ENCODE measurements at regions not wholly inside any gene's neighbourhood (a gene's known extent, or its start where the extent isn't known, plus 50 kb on each side); places are given as distances from the start of the nearest gene placed in this dataset.

GRCh38 chr16:13313351-13313750 is 412.0 kb downstream of the SHISA9 start:
- Histone ChIP-seq H3K27me3 (ENCODE audit: insufficient read depth) (no peaks in the 10 kb centered on the region), H3K9me3 (no peaks in the 10 kb centered on the region), H3K4me3 (ENCODE audit: low read depth in 2 of 2, low read length in 1 of 2) (no peak overlapping the region), H3K9ac (no peak overlapping the region), H3K27ac (ENCODE audit: low read depth in 2 of 2, low read length in 1 of 2) (no peak overlapping the region), H2AFZ (ENCODE audit: low read depth) (no peak overlapping the region), H3K79me2 (ENCODE audit: insufficient read depth) (no peaks in the 10 kb centered on the region), H3K36me3 (replicated peaks in 1 of 2; ENCODE audit: control insufficient read depth in 1 of 2, insufficient read depth in 2 of 2, low read length in 1 of 2) (no peaks in the 10 kb centered on the region), H4K20me1 (ENCODE audit: insufficient read depth) (no peaks in the 10 kb centered on the region), H3K4me1 (ENCODE audit: control insufficient read depth in 1 of 2, insufficient read depth in 2 of 2, low read depth in 1 of 2, low read length in 1 of 2) (no peaks in the 10 kb centered on the region), H3K9me2 (no peaks in the 10 kb centered on the region), H3K4me2 (no peak overlapping the region), H3F3A (replicated peaks; ENCODE audit: insufficient read depth) (no peaks in the 10 kb centered on the region)
- no peak for DNase-seq
- ChIA-PET CTCF (interaction anchor here (0.9 kb wide), 1 partner anchor 1218 kb away, joined by 3 read pairs; no protein-coding TSS in a partner anchor), POLR2A (no interaction called here)
- TF ChIP-seq GABPA (IDR thresholded peaks at IDR 0.05; ENCODE audit: low read depth) (no peak), CTCF (IDR thresholded peaks at IDR 0.05) (no peak), NRF1 (IDR thresholded peaks at IDR 0.05; ENCODE audit: low read depth, low read length) (no peak), FOSL2 (IDR thresholded peaks at IDR 0.05; ENCODE audit: borderline replicate concordance, low read depth) (no peak), RXRA (IDR thresholded peaks at IDR 0.05; ENCODE audit: borderline replicate concordance, low read depth) (no peak), FOXM1 (IDR thresholded peaks at IDR 0.05; ENCODE audit: low read depth) (no peak), GATA2 (CRISPR knock-in tag; IDR thresholded peaks at IDR 0.05) (no peak), RAD21 (IDR thresholded peaks at IDR 0.05; ENCODE audit: low read length) (no peak), FOXJ3 (CRISPR knock-in tag; IDR thresholded peaks at IDR 0.05) (no peak), NFIC (IDR thresholded peaks at IDR 0.05; ENCODE audit: borderline replicate concordance) (no peak)

- ChIA-PET CTCF (no interaction called here), POLR2A (no interaction called here)
- Histone ChIP-seq H3K9me2 (no peaks in the 10 kb centered on the region), H3F3A (replicated peaks; ENCODE audit: insufficient read depth) (no peaks in the 10 kb centered on the region), H3K27me3 (ENCODE audit: insufficient read depth) (no peaks in the 10 kb centered on the region), H3K9ac (no peak overlapping the region), H3K4me3 (ENCODE audit: low read depth in 2 of 2, low read length in 1 of 2) (no peak overlapping the region), H3K36me3 (replicated peaks in 1 of 2; ENCODE audit: control insufficient read depth in 1 of 2, insufficient read depth in 2 of 2, low read length in 1 of 2) (no peaks in the 10 kb centered on the region), H3K4me2 (no peak overlapping the region), H3K79me2 (ENCODE audit: insufficient read depth) (no peaks in the 10 kb centered on the region), H2AFZ (ENCODE audit: low read depth) (no peak overlapping the region), H3K4me1 (ENCODE audit: control insufficient read depth in 1 of 2, insufficient read depth in 2 of 2, low read depth in 1 of 2, low read length in 1 of 2) (no peaks in the 10 kb centered on the region), H3K9me3 (no peaks in the 10 kb centered on the region), H4K20me1 (ENCODE audit: insufficient read depth) (no peaks in the 10 kb centered on the region), H3K27ac (ENCODE audit: low read depth in 2 of 2, low read length in 1 of 2) (no peak overlapping the region)
- no peak for DNase-seq
- WGBS (ENCODE audit: low lambda C conversion rate) = 16% methylated on average over 2 of the region's 2 CpGs
- no peak for TF ChIP-seq FOXM1 (IDR thresholded peaks at IDR 0.05; ENCODE audit: low read depth)
- no peak for TF ChIP-seq GATA2 (CRISPR knock-in tag; IDR thresholded peaks at IDR 0.05)
- no peak for TF ChIP-seq FOXJ3 (CRISPR knock-in tag; IDR thresholded peaks at IDR 0.05)
- no peak for TF ChIP-seq TEAD4 (IDR thresholded peaks at IDR 0.05; ENCODE audit: borderline replicate concordance, insufficient read depth)
- TF ChIP-seq PBX3 (IDR thresholded peaks at IDR 0.05) = no peak
- no peak for TF ChIP-seq RXRA (IDR thresholded peaks at IDR 0.05; ENCODE audit: borderline replicate concordance, low read depth)
- TF ChIP-seq TAF1 (IDR thresholded peaks at IDR 0.05; ENCODE audit: borderline replicate concordance, low read depth, low read length) = no peak
- TF ChIP-seq GABPA (IDR thresholded peaks at IDR 0.05; ENCODE audit: low read depth) = no peak
- no peak for TF ChIP-seq JUND (IDR thresholded peaks at IDR 0.05)
- no peak for TF ChIP-seq CHD2 (IDR thresholded peaks at IDR 0.05; ENCODE audit: low read length, partially characterized antibody)
- TF ChIP-seq NRF1 (IDR thresholded peaks at IDR 0.05; ENCODE audit: low read depth, low read length) = no peak
- no peak for TF ChIP-seq MAX (IDR thresholded peaks at IDR 0.05; ENCODE audit: low read depth)
- no peak for TF ChIP-seq ELF1 (IDR thresholded peaks at IDR 0.05)
- TF ChIP-seq SIN3A (IDR thresholded peaks at IDR 0.05; ENCODE audit: borderline replicate concordance, low read depth, low read length) = no peak
- no peak for TF ChIP-seq RCOR1 (IDR thresholded peaks at IDR 0.05; ENCODE audit: low read length)
- TF ChIP-seq POLR2AphosphoS5 (IDR thresholded peaks at IDR 0.05; ENCODE audit: low read depth, low read length) = no peak
- no peak for TF ChIP-seq USF1 (IDR thresholded peaks at IDR 0.05; ENCODE audit: borderline replicate concordance, low read depth)
- no peak for TF ChIP-seq MEF2A (IDR thresholded peaks at IDR 0.05; ENCODE audit: borderline replicate concordance, low read depth)
- TF ChIP-seq USF2 (IDR thresholded peaks at IDR 0.05; ENCODE audit: borderline replicate concordance, low read depth, low read length) = no peak
- TF ChIP-seq SMC3 (IDR thresholded peaks at IDR 0.05; ENCODE audit: low read depth, low read length) = no peak
Measured at GRCh38 chr16:13314633-13315032, 413.2 kb downstream of the SHISA9 start.

All from SK-N-SH (cell line).